GM20431 (cell line): ENCODE measurements at regions not wholly inside any gene's neighbourhood (a gene's known extent, or its start where the extent isn't known, plus 50 kb on each side); places are given as distances from the start of the nearest gene placed in this dataset.
"Not testable (repeated sequence)": the region's sequence is repeated elsewhere in the genome, so short reads cannot be mapped to it uniquely, and the experiment has no call there.

ENCODE experiments used
- in situ Hi-C: fragments of 300-500 bp; cut with MseI, MboI; formaldehyde crosslinking; loops from one replicate; pipeline ENCODE4 v1.15.0; 2020; ENCODE audit warnings: low sequenced_read_pairs; ENCODE audit not compliant: unreplicated experiment

DNA sequence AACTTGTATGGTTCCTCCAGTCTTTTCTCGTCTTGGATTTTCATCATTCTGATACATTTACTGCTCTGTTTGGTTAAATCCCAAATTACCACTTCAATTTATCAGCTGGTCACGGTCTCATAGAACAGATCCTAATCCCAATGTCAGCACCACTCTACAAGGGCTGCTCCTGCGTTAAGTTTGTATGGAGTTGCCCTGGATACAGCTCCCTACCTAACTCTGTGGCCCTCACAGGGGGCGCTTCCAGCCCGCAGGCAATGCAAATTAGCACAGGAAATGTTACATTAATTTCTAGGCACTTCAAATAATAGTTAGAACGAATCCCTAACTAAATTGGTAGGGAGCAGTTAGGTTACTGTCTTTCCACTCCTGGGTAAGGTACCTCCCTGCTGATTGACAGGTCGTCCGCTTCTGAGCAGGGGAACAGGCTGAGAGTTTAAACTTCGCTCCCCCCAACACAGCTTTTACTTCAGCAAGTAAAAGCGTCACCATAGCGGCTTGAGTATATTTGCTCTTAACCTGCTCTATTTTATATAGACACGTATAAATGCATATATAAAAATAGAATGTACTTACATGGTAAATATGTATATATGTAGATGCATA, 238.5 kb upstream of the FANCL start:
- in situ Hi-C loops: no loop called here

DNA sequence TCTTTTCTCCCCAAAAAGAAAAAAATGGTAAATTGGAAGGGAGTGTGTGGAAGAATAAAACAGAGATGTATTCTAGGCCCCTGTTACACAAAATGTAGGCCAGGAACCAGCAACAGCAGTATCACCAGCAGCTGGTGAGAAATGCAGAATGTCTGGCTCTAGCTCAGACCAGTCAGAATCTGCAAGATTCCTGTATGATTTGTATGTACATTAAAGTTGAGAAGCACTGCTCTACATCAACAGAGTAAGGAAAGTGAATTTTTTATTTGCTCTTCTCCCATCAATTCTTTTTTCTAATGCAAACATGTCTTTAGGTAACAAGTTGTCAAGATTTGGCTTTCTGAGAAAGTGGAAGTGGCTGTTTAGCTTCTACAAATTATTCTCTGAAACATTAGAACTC, 235.4 kb upstream of the FANCL start:
- in situ Hi-C loops: no loop called here

DNA sequence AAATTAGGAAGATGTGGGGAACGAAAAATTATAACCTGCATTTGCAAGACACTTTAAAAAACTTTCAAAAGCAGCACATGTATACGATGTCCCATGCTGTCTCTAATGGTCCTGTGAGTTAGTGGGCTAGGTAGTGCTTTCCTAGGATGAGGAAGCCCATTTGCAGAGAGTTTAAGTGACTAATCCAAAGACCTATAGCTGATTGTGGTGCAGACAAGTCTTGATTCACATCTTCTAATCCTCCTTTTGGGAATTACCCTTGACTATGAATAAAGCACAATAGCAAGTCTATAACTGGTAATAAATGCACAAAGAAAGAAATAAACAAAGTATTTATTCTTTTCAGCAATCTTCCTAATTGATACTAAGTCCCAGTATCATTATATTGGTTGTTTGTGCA, 234.6 kb upstream of the FANCL start:
- in situ Hi-C loops: no loop called here

DNA sequence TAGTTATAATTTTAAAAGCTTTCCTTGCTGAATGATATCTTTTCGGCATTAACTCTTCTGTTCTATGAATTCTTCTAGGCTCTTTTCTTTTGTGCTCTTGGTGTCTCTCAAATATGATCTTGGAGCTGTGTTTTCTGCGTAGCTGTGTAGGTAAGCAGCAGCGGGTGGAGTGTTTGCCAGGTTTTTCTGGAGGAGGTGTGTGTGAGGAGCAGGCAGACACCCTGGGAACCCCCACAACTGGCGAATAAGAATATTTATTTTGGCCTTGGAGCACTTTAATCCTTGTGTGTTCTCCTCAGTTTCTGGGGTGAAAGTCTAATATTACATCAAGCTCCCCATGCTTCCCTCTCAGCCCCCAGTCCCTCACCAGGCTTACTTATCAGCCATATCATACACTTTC, 232.0 kb upstream of the FANCL start:
- in situ Hi-C loops: no loop called here

GRCh38 chr2:58466804-58467203, 225.7 kb upstream of the FANCL start:
- in situ Hi-C loops: no loop called here

DNA sequence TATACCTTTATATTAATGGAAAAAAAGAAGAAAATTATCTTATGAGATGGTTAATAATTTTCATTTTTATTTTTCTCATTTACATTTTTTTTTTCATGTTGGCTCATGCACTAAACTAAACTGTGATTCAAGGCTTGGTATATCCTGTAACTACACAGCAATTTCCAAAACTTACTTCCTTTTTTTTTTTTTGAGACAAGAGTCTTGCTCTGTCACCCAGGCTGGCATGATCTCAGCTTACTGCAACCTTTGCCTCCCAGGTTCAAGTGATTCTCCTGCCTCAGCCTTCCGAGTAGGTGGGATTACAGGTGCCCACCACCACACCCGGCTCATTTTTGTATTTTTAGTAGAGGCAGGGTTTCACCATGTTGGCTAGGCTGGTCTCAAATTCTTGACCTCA, 224.9 kb upstream of the FANCL start:
- in situ Hi-C loops: not testable (repeated sequence)

DNA sequence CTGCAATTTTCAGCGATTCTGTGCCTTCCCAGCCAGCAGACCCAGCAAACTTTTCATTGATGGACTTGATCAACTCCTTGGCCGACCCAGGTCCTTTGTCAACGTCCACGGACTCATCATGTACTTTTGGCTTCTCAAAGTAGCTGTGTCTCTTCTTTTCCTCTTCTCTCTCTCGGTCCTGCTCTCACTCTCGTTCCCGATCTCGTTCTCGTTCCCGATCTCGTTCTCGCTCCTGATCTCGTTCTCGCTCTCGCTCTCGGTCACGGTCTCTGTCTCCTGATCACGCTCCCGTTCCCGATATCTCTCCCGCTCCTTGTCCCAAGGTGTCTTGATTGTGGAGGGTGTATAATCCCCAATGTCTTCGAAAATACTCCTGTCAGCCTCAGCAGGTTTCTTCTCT, 219.5 kb upstream of the FANCL start:
- in situ Hi-C loops: no loop called here

DNA sequence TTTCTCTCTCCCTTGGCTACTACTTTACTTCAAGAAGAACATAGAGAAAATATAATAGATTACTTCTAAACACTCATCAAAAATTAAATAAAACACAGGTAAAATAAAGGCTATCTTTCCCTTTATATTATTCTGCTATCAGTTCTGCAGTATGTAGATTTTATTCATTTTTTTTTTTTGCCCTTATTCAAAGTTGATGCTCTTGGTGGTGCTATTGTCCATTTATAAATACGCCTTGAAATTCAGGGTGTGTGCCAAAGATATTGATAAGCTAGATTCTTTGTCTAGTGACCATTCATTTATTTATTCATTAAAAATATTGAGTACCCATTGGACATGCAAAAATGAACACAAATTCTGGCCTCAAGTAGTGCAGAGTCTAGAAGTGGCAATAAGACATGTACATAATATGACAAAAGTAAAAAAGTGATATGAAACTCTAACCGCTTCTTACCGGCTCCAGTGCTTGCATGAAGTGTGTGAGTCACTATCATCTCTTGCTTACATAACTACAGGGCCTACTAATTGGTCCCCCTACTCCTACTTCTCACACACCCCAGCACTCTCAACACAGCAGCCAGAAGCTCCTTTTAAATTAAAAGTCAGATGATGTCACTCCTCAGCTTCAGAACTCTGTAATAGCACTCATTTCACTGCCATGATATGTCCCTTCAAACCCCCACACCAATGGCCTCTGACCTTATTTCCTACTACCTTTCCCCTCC, 208.3 kb upstream of the FANCL start:
- in situ Hi-C loops: no loop called here

GRCh38 chr2:58448845-58449244, 207.7 kb upstream of the FANCL start:
- in situ Hi-C loops: no loop called here

DNA sequence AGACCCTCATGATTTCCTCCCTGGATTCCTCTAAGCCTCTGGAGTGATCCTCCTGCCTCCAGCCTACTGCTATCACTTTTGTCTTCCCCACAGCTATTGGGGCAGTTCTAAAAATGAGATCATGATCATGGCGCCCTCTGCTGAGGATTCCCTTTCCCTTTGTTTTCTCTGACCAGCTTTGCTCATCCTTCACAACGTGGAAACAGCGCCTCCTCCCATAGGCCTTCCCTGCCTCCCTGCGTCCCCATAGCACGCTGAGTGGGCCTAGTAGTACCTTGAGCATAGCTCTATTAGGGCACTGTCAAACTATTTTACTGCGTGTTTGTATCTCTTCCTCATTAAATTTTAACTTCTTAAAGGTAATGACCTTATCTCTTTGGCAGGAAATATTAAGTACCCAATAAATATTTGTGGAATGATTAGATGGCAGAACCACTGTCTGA, 207.0 kb upstream of the FANCL start:
- in situ Hi-C loops: no loop called here

DNA sequence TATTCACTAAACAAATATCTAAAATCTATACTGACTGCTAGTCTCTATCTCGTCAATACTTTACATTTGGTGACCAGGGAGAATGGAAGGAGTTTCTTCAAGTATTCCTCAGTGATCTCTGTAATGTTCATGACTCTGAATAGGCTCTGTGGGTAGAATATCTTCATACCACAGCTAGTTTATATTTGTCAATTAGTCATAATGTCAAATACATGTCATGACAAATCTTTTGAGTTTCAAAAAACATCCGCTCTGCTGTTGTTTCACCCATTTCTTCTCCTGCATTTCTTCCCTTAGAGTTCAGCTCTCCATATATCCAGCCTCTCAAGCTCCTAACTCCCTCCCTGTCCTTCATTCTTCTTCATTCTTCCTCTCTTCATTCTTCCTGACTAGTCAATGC, 206.5 kb upstream of the FANCL start:
- in situ Hi-C loops: no loop called here

DNA sequence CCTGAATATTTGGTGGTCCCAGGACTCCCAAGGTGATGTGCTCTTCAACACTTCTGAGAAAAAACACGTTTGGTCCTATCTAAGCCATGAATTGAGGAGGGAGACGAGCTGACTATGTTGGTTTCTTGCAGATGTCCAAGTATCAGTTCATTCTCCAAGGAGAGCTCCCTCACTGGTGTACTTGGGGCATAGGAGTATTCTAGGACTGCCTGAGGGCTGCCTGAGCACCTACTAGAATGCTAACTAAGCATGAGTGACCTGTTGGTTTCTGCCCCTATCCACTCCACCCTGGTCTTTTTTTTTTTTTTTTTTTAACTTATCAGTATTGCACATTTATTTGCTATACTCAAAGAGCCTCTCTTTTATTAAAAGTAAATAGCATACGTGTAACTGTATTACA, 200.5 kb upstream of the FANCL start:
- in situ Hi-C loops: no loop called here

DNA sequence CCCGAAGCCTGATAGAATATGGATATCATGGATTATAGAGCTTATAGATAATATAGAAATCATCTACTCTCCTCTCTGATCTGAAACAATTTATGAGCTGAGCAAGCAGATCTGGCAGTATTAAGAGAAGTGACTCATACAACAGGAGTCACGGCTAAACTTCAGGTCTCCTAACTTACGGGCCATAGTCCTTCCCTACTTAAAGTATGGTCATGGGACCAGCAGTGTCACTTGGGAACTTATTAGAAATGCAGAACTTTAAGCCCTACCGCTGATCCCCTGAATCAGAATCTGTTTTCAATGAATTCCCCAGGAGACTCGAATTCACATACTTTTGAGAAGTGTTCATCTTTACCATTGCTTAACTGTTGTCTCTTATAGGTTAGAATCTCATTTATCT, 195.7 kb upstream of the FANCL start:
- in situ Hi-C loops: no loop called here

DNA sequence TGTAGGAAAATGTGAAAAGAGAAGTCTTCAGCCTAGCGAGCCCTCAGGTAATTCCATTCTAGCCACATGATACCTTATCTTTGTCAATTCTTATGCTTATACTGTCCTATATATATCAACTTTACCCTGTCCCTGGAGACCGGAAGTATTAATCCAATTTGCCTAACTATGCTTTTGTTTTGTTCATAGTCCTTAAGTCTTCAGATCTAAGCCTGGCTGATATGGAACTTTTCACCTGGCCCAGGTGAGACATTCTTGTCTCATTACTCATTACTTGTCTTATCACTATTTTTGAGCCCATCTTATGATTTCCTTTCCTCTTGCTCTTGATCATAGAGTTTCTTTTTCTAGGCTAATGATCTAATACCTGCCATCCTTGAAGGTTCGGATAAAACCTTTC, 194.1 kb upstream of the FANCL start:
- in situ Hi-C loops: no loop called here

GRCh38 chr2:58434692-58435091, 193.6 kb upstream of the FANCL start:
- in situ Hi-C loops: no loop called here

GRCh38 chr2:58432491-58433170, 191.5 kb upstream of the FANCL start:
- in situ Hi-C loops: no loop called here

DNA sequence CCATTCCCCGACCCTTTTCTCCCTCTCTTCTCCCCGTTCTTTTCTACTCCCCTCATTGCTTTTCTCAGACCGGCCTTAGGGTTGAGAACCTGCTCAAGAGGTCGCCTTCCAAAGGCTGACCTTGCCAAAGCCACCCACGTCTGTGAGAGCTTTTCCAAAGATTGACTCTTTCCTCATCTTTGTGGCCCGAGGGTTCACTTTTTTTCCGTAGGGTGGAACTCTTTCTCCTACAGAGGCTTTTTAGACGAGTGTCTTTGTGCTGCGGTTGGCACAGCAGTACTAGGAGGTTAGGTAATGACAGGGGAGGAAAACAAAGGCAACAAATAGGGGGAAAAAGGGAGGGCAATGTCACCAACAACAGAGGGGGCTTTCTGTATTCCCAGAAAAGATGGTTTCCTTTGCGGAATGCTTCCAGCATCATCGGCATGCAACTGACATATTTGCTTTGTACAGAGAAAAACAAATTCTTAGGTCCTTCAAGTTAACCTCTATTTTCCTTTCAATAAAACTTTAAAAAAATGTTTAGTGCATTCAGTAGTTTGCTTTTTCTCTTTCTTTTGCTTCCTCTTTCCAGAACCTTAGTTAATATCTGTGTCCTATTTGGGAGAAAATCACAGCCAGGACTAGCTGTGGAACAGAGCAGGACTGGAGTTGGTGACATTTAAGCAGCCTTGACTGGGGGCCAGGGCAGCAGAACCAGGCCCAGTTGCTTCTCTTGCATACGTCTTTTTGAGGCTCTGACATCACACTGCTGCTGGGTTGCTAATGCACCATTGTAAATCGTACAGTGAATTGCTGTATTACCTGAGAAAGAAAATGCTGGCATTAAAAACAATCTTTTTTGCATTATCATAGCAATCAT, 188.1 kb upstream of the FANCL start:
- in situ Hi-C loops: no loop called here

GRCh38 chr2:58428096-58429013, 187.2 kb upstream of the FANCL start:
- in situ Hi-C loops: no loop called here

DNA sequence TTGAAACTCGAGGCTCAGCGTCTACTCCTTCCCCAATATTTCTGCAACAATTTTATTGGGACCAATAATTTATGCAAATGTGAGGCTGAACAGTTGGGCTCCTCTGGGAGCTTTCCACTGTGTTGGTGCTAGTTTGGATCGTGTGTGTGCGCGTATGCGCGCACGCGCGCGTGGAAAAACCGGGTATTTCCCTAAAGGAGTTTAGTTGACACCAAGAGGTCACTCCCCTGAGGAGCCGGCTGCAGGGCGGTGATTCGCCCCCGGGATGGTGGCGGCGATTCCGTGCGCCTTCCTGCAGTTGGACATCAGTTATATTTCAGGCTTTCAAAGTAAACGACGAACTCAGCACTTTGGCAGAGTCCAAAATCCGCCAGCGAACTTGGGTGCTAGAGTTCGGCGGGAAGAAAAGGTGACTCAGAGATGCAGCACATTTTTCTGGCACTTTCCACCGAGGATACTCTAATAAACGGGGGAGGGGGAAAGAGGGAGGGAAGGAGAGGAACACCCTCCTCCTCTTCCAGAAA, 186.5 kb upstream of the FANCL start:
- in situ Hi-C loops: no loop called here
